HG03521 (cell line): ENCODE measurements at regions not wholly inside any gene's neighbourhood (a gene's known extent, or its start where the extent isn't known, plus 50 kb on each side); places are given as distances from the start of the nearest gene placed in this dataset.

Source experiments
- ATAC-seq: cut with Tn5 transposase; IDR thresholded peaks from one replicate; pipeline ENCODE4 v1.9.1; 2021; ENCODE audit warnings: mild to moderate bottlenecking, moderate library complexity; ENCODE audit not compliant: unreplicated experiment

DNA sequence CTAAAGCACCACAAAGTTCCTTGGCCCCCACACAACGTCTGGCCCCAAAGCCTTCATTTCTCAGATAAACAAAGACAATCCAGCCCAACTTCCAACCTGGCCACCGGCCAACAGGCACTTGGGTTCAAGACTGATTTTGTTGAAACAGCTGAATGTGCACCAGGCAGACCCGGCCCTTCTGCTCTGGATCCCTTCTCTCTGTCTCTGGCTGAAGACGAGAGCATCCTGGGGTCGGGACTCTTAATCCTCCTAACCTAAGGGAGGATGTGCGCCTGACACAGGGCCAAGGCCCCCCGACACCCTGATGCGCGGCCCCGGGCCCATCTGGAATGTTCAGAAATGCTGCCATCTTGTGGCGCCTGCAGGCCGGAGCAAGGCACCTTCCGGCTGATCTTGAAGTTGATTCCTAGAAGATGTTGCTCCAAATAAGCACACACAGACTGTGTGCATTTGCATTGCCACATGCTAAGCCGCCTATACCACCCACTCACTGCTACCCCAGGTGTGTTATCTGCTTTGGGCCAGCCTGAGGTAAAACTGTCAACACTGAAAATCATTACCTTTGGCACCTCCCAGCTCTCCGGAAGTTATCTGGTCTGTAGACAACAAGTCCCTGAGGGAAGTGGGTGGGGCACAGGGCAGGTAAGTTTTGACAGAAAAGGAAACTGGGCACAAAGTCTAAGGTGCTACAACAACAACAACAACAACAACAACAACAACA, 98.4 kb upstream of the HABP2 start:
- ATAC-seq = no peak

DNA sequence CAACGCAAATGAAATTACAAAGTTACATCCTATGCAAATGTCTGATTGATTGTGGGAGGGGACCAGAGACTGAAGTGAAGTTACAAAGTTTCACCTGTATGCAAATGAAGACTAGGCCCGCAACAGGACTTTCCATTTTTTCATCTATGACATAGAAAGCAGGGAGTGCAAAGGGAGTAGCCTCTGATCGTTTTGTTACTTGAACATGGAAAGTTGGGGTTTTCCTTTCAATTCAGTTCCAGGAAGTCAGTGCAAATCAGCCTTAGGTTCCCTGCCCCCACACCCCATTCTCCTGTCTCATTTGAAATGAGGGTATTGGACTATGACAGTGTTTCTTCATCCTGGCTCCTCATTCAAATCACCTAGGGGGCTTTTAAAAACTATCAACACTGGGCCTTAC, 96.9 kb upstream of the HABP2 start:
- no peak for ATAC-seq

DNA sequence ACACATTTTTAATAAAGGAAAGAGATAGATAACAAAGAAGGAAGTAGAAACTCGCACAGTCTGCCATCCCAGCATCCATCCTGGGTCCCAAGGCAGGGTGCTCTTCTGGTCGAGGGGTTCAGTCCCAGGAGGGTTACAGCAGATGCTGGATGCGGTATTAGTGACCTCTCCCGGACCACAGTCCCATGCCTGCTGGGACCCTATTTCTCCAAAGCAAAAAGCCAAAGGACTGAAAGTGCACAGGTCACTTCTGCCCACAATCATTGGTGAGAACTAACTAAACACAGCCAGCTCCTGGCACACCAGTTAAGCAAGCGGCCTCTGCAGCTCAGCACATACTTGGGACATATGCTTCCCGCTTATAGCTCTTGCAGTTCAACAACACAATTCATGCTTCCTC, 96.1 kb upstream of the HABP2 start:
- no peak for ATAC-seq

DNA sequence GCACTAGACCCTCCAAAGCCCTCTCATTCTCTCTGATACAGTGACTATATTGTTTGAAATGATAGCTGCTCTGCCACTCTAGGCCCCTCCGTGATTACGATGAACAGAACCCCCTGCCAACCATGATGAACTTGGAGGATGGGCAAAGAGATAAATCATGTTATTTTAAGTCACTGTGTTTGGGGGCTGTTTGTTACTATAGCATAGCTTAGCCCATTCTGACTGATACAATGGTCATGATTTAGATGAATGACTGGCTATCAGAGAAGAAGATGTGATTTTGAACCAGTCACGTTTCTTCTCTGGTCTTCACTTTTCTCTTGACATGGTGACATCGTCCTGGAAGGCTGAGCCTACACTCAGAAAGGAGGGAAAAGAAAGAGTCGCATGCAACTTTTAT, 95.4 kb upstream of the HABP2 start:
- no peak for ATAC-seq

DNA sequence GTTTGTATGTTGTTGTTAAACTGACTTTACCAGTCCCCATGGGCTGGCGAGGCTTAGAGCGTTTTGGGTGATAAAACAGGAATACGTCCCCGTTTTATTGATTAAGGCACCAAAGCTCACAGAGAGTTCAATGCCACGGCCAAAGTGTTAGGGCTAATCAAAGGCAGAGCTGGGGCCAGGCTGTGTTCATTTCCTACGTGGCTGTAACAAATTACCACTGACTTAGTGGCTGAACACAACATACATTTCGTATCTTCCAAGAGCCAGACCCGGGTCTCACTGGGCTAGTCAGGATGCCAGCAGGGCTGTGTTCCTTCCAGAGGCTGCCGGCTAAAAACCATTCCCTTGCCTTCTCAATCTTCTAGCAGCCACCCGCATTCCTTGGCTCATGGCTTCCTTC, 94.4 kb upstream of the HABP2 start:
- no peak for ATAC-seq

DNA sequence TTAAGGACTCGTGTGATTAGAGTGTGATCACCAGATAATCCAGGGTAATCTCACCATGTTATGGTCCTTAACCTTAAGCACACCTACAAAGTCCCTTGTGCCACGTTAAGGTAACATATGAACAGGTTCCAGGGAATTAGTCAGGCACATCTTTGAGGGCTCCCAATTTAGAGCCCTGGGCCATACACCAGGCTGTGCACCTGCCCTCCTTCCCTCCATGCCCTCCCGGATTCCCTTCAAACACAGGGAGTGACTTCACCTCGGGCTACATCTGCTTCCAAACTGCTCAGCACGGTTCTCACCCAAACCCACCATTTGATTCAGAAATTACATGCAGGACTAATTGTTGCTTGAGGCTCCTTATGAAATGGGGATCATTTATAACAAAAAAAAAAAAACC, 93.9 kb upstream of the HABP2 start:
- no peak for ATAC-seq

DNA sequence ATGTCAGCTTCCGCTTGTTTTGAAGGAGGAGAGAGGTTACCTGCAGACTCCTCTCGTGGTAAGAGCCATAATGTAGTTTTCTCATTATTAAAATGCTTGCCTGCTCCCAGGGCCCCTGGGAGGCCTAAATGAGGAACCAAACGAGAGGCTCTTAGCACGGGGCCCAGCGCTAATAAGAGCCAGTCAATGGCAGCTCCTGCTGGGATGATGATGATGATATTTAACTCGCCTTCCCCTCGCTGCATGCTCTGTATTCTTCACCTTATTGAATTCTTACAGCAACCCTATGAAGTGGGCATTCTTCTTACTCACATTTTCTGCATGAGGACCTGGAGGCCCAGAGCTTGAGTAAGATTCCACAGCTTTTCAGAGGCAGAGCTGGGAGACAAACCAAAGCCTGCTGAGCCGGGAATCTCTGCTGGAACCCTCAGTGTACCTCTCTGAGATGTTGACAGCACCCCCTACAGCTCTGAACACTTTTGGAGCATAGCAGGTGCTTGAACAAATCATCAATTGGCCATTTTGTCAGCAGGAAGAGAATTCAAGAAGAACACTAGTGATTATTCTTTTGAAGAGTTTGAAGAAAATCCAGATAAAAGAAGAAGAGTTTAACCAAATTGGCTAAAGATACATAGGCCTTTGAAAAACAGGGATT, 93.1 kb upstream of the HABP2 start:
- ATAC-seq = no peak

DNA sequence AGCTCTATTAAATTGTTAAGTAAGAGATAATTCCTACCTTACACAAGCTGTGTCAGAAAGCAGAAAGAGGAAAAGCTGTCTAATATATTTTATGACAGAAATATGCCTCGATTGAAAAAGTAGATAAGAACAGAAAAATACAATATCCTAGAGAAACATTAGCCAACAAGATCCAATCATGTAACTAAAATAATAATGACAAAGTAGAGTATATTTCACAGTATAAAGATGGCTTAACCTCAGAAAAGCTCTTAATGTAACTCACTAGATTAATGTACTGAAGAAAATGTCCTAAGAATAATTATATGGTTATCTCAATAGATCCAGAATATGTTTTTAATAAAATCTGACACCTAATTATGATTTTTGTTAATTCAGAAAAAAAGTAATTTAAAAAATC, 89.8 kb upstream of the HABP2 start:
- no peak for ATAC-seq

DNA sequence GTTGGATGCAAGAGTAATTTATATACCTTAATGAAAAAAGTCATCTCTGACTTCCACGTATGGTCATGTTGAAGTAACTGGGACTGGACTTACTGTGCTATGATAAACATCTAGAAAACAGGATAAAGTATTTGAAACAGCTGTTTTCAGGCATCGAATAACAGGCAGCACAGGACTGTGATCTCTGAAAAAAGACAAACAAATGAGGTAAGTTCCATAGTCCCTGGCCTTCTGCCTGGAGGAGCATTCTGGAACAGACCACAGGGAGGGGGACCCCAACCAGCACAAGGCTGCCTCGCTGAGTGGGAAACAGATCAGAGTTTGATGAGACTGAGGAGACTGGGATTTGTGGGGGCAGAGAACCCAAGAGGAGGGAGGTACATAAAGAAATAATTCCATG, 89.1 kb upstream of the HABP2 start:
- ATAC-seq = no peak

DNA sequence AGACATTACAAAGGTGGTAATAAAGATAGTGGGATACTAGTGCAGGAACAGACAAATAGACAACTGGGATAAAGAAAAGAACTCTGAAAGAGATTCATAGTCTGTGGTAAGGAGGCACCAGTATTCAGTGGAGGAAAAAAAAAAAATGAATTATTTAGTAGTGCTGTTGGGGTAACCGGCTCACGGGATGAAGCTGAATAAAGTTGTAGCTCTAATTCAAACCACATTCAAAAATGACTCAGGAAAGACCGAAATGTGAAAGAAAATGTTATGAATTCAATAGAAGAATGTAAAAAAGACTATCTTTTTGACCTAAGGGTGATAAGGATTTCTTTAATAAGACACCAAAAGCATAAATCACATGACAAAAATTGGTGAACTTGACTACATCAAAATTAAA, 83.1 kb upstream of the HABP2 start:
- ATAC-seq = no peak

DNA sequence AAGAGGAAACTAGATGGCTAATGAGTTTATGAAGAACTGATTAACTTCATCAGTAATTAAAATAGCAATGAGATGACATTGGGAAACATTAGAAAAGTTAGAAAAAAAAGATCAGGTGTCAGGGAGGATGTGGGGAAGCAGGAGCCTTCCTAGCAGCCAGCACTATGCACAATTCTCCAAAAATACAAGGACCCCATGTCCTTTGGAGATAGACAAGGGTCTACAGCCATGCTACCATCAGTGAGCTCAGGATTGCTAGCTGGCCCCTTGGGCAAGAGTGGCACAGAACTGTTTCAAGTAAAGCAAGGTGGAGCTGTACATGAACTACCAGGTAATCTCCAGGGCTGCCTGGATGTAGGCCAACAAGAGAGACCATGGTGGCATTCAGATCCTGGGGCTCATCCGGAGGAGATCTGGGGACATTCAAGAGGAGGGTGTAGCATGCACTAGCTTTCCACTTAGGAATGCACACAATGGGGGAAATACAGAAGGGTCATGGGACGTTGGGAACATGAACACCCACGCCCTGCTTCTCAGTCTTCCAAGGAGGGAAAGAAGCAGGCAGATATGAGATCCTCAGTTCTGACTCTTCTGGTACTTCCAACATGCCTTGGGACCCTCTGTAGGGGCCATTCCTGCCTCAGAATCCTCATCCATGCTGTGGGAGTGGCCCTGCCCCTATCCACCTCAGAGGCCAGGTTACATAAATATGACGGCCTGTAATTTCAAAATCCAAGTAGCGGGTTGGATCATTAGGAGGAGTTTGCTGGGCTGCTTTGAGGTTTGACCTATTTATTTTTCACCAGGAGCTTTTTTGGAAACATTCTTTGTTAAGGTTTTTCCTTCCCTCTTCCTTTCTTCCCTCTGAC, 82.2 kb upstream of the HABP2 start:
- ATAC-seq = no peak

DNA sequence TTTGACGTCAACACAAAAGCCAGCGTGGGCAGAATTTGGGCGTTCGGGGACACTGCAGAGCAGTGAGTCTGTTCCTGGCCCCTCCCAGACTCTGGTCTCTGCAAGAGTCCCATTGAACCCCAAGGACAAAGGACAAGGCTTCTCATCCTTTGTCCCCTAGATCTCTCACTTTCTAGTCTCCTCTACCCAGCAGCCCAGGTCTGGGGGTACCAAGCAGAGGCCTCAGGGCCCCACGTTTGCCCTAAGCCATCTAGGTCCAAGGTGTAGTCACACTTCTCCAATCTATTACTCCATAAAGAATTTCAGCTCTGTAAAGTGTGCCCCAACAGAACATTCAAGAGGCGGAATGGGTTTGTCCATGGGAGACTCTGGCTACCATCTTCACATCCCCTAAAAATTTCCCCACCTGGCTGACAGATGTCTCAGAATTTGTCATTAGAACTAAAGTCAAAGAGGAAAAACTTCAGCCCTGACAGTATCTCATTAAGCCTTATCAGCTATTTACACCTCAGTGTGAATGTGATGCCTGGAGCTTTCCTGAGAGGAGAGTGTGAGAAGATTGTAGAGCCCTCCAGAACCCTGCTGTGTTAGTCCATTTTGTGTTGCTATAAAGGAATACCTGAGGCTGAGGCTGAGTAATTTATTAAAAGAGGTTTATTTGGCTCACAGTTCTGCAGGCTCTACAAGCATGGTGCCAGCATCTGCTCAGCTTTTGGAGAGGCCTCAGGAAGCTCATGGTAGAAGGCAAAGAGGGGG, 81.4 kb upstream of the HABP2 start:
- ATAC-seq = no peak

DNA sequence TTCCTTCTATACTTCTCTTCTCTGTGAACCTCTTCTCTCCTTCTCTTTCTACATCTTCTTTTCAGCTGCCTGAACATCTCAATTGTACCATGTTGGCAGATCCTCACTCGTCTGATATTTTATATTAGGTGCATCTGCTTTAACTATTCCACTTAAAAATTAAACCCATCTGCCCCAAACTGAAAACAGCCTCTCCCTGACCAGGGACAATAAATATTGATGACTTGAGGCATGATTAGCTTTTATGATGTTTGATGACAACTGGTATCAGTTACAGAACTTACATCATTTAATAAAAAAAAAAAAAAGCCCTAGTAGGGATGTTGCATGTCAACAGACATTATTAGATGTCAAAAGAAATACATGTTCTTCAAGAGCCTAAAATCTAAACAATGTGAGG, 79.8 kb upstream of the HABP2 start:
- no peak for ATAC-seq

DNA sequence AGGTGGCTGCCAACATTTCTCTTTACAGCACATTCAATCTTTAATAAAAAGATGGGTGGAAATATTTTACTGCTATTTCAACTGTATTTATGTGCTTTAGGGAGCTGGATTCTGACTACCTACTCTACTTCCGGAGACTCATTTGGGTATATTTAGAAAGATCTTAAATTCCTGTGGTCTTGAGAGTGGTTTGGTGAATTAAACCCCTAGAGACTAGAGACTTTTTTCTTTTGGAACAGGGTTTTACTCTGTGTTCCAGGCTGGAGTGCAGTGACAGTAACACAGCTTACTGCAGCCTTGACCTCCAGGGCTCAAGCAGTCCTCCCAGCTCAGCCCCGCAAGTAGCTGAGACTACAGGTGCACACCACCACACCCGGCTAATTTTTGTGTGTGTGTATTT, 79.0 kb upstream of the HABP2 start:
- no peak for ATAC-seq

DNA sequence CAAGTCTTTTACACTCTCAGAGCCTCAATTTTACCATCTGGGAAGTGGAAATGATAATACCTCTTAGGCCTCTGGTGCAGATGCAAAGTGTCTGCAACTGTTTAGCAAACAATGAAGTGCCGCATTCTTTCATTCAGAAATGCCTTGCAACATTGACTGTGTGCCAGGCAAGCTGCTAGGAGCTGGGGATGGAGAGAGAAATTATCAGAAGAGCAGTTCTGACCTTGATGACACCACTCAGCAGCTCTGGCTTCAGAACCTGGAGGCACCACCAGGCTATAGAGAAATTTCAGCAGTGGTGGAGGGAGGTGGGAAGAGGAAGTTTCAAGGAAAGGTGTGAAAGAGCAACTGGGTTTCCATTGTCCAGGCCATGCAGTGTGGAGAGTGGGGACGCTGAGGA, 78.1 kb upstream of the HABP2 start:
- no peak for ATAC-seq

DNA sequence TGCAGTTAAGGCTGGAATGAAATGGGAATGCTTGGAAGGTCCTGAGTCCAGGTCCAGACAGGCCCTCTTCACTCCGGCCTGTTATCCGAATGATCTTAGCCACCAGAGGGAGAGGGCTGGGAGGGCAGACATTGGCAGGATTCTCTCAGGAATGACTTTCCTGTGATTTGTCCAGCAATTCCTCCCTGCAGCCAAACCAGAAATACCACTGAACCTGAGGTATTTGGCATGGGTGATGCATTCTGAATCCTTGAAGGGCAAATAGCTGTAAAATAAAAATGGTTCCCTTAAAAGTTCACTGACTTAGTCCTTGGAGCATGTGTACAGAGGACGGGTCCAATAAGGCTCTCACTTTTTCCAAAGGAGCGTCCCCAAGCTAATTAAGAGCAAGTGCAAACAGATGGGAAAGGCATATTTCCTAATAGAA, 77.5 kb upstream of the HABP2 start:
- ATAC-seq = no peak

DNA sequence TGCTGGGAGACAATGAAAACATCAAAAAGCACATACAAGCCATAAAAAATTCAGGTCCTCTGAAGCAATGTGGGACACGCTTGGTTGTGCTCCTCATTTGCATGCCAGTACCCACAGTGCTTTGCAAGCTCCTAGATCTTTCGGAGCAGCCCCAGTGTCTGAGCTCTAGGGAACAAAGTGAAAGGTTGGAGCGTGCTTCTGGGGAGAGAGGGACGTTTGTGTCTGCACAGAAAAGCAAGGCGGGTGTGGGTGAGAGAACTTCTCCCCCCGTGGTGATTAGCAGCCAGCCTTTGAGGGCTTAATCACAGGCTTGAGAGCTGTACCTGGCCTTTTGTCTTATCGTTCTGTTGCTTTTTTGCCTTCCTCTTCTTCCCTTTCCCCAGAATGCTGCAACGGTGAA, 76.7 kb upstream of the HABP2 start:
- no peak for ATAC-seq

DNA sequence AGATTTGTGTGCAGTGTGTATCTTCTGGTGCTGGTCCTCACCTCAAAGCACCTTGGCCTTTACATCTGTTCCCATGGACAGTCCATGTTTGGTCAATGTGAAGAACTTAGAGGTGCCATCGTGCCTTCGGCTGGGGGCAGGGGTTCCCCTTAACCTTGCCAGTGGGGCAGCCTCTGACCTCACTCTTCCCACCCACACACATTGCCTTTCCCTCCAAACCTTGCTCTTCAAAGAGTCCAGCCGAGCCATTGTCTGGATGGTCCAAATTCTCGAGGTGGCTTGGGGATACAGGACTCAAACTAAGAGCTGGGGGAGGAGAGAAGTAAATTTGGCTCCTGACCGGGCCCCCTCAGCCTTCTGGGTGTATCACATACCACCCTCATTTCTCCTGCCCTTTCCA, 76.2 kb upstream of the HABP2 start:
- ATAC-seq = no peak

DNA sequence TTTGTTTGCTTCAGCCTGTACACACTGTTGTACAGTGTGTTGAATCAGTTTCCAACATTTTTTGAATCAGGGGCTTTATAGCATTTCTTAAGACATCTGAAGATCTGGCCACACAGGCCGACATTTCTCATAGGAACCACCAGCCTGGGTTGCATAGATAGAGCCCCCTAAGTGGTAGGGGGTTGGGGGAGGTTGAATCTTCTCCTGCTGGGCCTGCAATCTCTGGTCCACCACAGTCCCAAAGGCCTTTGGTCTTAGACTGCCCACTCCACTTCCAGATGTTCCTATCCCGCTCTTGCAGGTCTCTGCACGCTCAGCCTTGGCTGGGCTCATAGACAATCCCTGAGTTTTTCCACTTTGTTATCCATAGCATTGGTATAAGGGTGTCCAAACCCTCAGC, 75.4 kb upstream of the HABP2 start:
- no peak for ATAC-seq

DNA sequence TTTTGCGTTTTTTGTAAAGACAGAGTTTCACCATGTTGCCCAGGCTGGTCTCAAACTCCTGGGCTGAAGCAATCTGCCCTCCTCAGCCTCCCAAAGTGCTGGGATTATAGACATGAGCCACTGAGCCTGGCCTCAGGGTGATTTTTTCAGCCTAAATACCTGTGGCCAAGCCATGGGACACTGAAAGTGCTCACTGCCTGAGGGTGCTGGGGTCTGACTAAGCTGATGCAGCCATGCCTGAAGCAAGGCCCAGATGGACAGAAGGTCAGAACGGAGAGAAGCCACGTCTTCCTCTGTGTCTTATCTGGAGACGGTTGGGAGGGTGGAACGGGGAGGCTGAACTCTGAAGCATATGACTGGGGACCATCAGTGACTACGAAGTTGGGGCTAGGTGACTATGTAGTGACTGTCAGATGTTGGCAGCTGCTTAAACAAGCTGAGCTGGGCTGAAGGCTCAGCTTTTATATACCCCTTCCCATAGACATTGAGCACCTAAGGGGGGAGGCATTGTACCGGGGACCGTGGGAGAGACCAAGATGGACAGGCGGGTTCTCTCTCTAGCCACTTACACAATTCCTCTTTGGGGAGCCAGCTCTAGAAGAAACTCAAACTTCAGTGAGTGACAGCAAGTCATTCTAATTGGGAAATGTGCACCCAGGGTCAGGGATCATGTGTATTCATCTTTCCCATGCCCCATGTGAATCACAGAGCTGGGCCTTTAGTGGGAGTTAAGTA, 73.3 kb upstream of the HABP2 start:
- ATAC-seq = no peak

DNA sequence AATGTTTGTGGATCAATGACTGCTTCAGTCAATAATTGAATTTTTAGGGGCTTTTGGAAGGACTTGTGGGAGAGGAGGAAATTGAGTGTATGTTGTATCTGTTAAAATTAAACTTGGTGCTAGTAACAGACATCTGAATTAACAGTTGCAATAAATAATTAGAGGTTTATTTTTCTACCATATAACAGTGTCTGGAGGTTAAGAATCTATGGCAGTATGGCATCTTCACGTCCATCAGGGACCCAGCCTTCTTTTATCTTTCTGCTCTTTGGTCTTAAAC, 72.8 kb upstream of the HABP2 start:
- ATAC-seq = no peak
